ENCODE measurements at regions not wholly inside any gene's neighbourhood (a gene's known extent, or its start where the extent isn't known, plus 50 kb on each side); places are given as distances from the start of the nearest gene placed in this dataset.
A peak's percentile ranks its signal among the peaks of the same experiment; 100 is the strongest.

GRCh38 chr3:159870723-159871122 is 117.9 kb upstream of the IL12A start:
- peaks cover 30% of the 10 kb centered on the region for H3K36me3 Mint-ChIP-seq
- Histone ChIP-seq H3K27me3 (no peaks in the 10 kb centered on the region), H3K4me3 (no peak overlapping the region), H4K20me1 (ENCODE audit: low read depth) (peaks cover 10% of the 10 kb centered on the region), H3F3A (ENCODE audit: low read depth) (no peaks in the 10 kb centered on the region), H3K79me2 (ENCODE audit: low read depth) (peaks cover 8% of the 10 kb centered on the region), H3K36me3 (no peaks in the 10 kb centered on the region), H3K4me2 (no peak overlapping the region), H3K4me1 (peaks cover 16% of the 10 kb centered on the region), H2AFZ (replicated peaks) (no peak overlapping the region), H3K9ac (no peak overlapping the region), H3K9me3 (ENCODE audit: low read depth) (no peaks in the 10 kb centered on the region), H3K27ac (no peak overlapping the region)
- peaks cover 7% of the 10 kb centered on the region for H3K9me3 Mint-ChIP-seq
- peaks cover 2% of the 10 kb centered on the region for H3K27me3 Mint-ChIP-seq (ENCODE audit: insufficient read depth, low read depth)
- TF ChIP-seq EZH2 (IDR thresholded peaks at IDR 0.05), result no peak
- no peak for TF ChIP-seq CTCF (IDR thresholded peaks at IDR 0.05)
- no peak for TF ChIP-seq EZH2phosphoT487 (IDR thresholded peaks at IDR 0.05)
- DNase-seq (ENCODE audit: low spot score), result no peak
- peaks cover 15% of the 10 kb centered on the region for H3K4me1 Mint-ChIP-seq
- H3K4me3 Mint-ChIP-seq, result no peak overlapping the region
- no peak overlapping the region for H3K27ac Mint-ChIP-seq

DNA sequence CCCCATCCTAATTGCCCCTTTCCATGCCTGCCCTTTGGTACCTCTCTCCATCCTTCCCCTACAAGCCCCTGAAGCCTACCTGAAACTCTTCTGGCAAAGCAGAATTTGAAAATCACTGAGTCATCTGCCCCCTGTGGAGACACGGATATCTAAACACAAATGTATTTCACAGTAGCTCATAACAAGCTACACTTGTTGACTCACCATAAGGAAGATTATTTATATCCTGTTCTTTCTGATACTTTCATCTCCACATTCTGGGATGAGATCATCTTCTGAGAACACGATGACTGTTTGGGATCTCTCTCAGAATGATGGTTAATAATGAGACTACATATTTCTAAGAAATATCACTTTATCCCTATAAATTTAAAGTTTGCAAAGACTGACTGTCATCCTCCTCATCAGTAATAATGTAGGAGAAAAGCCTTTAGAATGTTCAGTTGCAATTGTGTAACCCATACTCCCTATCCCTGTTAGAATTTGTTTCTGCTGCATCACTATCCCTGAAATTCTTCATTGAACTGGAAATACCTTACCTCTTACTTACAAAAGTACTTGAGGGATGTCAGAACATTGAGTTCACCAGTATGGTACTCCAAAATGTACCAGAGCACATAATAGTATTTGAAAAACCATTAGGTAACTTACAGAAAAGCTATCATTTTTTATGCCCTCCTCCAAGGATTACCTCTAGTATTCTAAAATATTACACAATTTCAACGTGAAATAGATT is 116.1 kb upstream of the IL12A start:
- H3K9me3 ChIP-seq (ENCODE audit: low read depth), result no peaks in the 10 kb centered on the region
- no peak overlapping the region for H3K4me3 Mint-ChIP-seq
- peaks cover 8% of the 10 kb centered on the region for H3K79me2 ChIP-seq (ENCODE audit: low read depth)
- no peaks in the 10 kb centered on the region for H3K36me3 ChIP-seq
- H3K4me3 ChIP-seq, result no peak overlapping the region
- H3K4me1 ChIP-seq, result peaks cover 16% of the 10 kb centered on the region
- H3K27ac ChIP-seq, result no peak overlapping the region
- H2AFZ ChIP-seq (replicated peaks), result no peak overlapping the region
- peak overlapping the region; percentile 11 for H3K27ac Mint-ChIP-seq
- H3K9ac ChIP-seq, result no peak overlapping the region
- H3K36me3 Mint-ChIP-seq, result peaks cover 24% of the 10 kb centered on the region
- H3F3A ChIP-seq (ENCODE audit: low read depth), result no peaks in the 10 kb centered on the region
- peaks cover 2% of the 10 kb centered on the region for H3K27me3 Mint-ChIP-seq (ENCODE audit: insufficient read depth, low read depth)
- no peaks in the 10 kb centered on the region for H3K27me3 ChIP-seq
- TF ChIP-seq EZH2phosphoT487 (IDR thresholded peaks at IDR 0.05), result no peak
- TF ChIP-seq CTCF (IDR thresholded peaks at IDR 0.05), result no peak
- TF ChIP-seq EZH2 (IDR thresholded peaks at IDR 0.05), result no peak
- no peak overlapping the region for H3K4me2 ChIP-seq
- H4K20me1 ChIP-seq (ENCODE audit: low read depth), result peaks cover 10% of the 10 kb centered on the region
- peaks cover 7% of the 10 kb centered on the region for H3K9me3 Mint-ChIP-seq
- no peak for DNase-seq (ENCODE audit: low spot score)
- H3K4me1 Mint-ChIP-seq, result peaks cover 15% of the 10 kb centered on the region

DNA sequence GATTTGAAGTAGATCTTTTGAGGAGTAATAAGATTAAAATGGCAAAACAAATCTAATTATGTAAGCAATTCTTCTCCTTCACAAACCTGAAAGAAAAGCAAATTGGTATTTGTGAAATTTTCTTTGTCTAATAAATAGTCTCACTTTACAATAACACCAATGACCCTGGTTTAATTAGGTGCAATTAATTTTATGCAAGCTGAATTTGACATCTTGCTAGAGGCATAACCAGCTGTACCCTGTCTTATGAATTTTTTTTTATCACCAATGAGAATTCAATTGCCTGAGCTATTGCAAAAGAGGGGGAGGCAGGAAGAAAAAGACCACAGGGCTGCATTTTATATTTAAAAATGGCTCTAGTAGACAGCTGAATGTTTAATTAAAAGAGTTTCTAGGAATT is 113.5 kb upstream of the IL12A start:
- H3K27ac Mint-ChIP-seq, result no peak overlapping the region
- Histone ChIP-seq H2AFZ (replicated peaks) (no peak overlapping the region), H3K36me3 (no peaks in the 10 kb centered on the region), H3K4me3 (no peak overlapping the region), H3F3A (ENCODE audit: low read depth) (no peaks in the 10 kb centered on the region), H3K9ac (no peak overlapping the region), H3K4me2 (no peak overlapping the region), H3K79me2 (ENCODE audit: low read depth) (peaks cover 8% of the 10 kb centered on the region), H4K20me1 (ENCODE audit: low read depth) (peaks cover 10% of the 10 kb centered on the region), H3K27me3 (no peaks in the 10 kb centered on the region), H3K9me3 (ENCODE audit: low read depth) (no peaks in the 10 kb centered on the region), H3K27ac (no peak overlapping the region), H3K4me1 (peaks cover 16% of the 10 kb centered on the region)
- no peaks in the 10 kb centered on the region for H3K9me3 Mint-ChIP-seq
- DNase-seq (ENCODE audit: low spot score), result no peak
- no peak overlapping the region for H3K4me3 Mint-ChIP-seq
- H3K36me3 Mint-ChIP-seq, result peaks cover 19% of the 10 kb centered on the region
- peaks cover 15% of the 10 kb centered on the region for H3K4me1 Mint-ChIP-seq
- H3K27me3 Mint-ChIP-seq (ENCODE audit: insufficient read depth, low read depth), result peaks cover 2% of the 10 kb centered on the region
- TF ChIP-seq EZH2 (IDR thresholded peaks at IDR 0.05), result no peak
- TF ChIP-seq EZH2phosphoT487 (IDR thresholded peaks at IDR 0.05), result no peak
- no peak for TF ChIP-seq CTCF (IDR thresholded peaks at IDR 0.05)
